NCI-H1092 (cell line): ENCODE measurements at regions not wholly inside any gene's neighbourhood (a gene's known extent, or its start where the extent isn't known, plus 50 kb on each side); places are given as distances from the start of the nearest gene placed in this dataset.
"Not testable (repeated sequence)": the region's sequence is repeated elsewhere in the genome, so short reads cannot be mapped to it uniquely, and the experiment has no call there.

Experiments used
- DNase-seq: peaks from one replicate; lab custom pipeline; 2025; lab: John Stamatoyannopoulos, UW

DNA sequence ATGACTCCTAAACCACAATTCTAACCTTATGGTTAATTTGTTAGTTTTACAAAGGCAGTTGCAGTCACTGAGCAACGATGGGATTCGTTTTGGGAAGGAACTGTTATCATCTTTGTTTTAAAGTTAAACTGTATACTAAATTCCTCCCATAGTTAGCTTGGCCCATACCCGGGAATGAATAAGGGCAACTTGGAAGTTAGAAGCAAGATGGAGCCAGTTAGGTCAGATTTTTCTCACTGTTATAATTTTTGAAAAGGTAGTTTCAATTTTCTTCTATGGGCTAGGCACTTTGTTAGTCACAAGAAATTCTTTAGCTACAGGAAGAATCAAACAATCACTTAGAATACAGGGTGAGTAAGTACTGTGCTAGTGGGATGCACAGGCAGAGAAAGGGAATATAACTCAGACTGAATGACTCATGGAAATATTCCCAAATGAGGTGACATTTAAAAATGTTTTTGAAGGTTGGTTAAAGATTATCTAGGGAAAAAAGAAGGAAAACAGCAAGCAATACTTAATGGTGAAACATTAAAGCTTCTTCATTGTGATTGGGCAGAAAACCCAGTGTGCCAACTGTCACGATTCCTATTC, 153.6 kb downstream of the MAGEB17 start:
- no peak for DNase-seq

DNA sequence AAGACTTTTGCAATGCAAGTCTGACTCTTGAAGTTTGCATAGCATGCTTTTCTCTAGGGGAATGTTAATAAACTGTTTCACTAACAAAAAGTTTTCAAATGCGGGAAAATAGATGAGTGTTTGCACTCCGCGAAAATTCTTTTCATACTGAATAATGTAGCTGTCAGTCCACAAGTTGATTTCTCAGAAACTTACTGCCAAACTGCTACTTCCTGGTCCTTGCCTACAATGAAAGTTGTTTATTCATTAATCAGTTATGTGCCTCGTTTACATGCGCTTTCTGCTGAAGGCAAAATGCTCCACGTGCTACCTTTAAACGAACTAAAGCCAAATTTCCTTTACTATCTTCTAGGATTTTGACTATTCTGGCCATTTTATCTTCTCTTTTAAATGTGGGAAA, 166.2 kb downstream of the MAGEB17 start:
- no peak for DNase-seq

DNA sequence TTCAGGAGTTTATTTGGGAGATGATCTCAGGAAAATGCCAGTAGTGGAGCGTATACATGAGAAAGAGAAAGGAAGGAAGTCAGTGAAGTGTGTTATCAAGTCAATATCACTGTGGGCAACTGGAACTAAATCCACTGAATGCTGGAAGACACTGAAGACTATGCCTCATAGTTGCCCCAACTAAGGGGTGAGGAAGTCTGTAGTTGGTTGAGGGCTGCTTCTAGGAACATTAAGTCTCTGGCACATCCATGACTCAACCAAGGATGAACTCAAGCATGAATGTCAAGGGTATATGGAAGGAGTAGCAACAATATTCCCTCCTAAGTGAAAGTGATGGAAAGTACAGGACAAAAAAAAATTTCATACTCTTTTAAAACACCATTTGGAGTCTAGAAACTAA, 167.9 kb downstream of the MAGEB17 start:
- DNase-seq = no peak

DNA sequence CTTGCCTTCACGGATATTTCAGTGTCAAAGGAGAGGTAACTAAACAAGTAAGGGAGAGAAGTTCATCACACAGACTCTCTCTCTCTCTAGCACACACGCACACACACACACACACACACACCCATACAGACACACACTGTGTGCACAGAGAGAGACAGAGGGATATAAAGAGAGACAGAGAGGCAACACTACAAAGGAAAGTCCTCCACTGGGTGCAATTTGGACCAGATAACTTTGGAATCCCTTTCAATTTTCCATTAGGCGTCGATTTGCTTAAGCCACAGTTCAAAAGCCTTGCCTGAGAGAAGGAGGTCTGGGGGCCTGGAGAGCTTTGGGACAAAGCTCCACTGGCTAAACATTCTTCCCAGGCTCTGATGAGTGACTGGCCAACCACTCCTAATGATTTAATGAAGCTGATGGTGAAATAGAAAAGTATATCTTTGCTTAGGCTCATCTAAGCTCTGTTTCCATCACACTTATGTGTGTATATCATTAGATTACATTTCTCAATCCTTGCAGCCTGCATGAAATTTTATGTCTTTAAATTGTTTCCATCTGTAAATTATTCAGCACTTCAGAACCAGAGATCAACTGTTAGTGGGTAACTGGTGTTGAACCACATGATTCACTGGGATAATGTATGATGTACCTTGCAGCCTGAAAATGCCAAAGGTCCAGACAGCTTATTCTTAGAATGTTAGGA, 180.8 kb downstream of the MAGEB17 start:
- DNase-seq = no peak

DNA sequence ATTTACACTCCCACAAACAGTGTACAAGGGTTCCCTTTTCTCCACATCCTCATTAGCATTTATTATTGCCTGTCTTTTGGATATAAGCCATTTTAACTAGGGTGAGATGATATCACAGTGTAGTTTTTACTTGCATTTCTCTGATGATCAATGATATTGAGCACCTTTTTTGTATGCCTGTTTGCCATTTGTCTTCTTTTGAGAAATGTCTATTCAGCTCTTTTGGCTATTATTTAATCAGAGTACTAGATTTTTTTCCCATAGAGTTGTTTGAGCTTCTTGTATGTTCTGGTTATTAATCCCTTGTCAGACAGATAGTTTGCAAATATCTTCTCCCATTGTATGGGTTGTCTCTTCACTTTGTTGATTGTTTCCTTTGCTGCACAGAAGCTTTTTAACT, 190.6 kb downstream of the MAGEB17 start:
- DNase-seq = no peak

DNA sequence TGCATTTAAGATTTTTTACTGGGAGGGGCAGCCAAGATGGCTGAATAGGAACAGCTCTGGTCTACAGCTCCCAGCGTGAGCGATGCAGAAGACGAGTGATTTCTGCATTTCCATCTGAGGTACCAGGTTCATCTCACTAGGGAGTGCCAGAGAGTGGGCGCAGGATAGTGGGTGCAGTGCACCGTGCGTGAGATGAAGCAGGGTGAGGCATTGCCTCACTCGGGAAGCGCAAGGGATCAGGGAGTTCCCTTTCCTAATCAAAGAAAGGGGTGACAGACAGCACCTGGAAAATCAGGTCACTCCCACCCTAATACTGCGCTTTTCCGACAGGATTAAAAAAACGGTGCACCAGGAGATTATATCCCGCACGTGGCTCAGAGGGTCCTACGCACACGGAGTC, 192.8 kb downstream of the MAGEB17 start:
- DNase-seq = not testable (repeated sequence)

DNA sequence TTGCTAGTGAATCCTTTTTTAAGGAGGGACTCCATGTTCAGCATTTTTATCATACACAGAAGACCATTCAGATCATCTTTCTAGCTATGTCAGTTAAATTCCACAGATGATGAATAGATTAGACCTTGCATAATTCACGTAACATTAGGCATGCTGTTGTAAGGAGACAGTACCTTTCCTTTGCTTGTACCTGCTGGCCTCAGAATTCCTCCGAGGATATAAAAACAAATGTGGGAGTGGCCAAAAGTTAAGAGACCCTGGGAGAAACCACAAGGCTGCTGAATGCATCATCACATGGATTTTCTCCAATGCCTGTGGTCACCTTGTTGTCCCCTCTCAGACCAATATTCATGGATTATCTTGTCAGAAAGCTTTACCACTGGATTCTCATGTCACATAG, 201.4 kb downstream of the MAGEB17 start:
- no peak for DNase-seq

DNA sequence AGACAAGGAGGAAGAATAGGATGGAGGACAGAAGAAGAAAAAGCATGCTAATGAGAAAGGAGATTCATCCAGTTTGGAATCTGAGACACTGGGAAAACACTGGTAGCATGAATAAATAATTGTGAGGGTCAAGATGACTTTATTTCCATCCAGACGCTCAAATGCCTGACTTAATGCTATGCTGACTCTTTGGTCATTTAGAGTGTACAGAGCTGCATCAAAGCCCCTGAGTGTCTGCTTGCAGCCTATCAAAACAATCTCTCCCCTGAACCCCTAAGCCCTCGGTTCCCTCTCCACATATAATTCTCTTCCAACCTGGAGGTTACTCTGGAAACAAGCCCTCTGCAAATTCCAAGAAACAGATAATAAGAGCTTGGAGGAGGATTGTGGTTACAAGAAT, 208.8 kb downstream of the MAGEB17 start:
- no peak for DNase-seq

DNA sequence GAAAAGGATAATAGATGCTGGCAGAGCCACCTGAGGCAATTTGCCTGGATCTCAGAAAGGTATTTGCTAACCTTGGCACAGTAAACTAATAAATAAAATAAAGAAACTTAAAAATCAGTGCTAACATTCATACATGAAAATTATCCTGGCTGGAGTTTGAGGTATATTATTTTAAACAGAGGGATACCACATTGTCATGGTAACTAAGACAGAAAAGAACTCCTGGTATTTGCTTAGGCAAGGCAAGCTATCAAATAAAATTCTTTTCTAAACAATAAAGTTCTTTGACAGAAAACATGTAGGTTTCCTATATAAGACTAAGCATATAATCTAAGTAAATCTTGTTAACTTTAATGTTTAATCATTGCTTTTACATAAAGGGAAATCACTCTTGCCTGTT, 218.8 kb downstream of the MAGEB17 start:
- no peak for DNase-seq

DNA sequence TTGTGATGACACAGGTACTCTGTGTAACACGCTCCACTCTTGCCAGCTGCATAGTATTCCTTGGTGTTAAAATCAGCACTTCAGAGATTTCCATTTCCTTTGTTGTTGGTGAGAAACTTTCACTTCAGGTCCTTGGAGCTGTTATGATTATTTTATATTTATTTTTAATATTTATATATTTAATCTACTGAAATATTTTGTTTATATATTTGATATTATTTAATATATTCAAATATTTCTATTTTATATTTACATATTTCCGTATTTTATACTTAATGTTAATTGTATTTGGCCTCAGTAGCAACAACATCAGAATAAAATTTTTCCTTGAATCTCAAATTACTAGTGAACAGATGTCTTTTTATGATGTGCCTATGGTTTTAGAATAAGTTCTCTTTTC, 225.3 kb downstream of the MAGEB17 start:
- no peak for DNase-seq

DNA sequence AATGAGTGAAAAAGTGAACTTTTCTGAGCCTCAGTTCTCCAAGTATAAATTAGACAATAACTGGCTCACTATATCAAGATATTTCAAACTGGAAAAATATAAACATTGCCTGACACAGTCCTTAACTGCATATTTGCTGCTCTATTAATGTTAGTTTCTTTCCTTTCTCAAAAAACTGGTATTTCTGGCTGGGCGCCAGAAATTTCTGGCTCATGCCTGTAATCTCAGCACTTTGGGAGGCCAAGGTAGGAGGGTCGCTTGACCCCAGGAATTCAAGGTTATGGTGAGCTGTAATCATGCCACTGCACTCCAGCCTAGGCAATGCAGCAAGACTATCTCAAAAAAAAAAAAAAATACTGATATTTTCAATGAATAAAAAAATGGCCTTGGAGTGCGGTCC, 227.0 kb downstream of the MAGEB17 start:
- DNase-seq = no peak

DNA sequence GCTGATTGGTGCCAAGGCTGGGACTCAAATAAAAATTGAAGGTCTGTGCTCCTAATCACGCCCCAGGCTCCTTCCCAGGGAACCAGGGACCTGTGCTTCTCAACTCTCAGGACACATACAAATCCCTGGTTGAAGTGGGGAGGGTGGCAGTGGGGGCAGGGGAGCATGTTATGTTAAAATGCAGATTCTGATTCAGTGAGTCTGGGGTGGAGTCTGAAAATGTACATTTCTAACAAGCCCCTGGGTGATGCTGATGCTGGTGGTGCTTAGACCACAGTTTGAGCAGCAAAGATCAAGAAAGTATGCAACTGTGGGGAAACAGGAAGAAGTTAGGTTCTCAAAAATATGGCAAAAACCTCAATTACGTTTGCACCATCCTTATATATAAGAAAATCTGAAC, 236.5 kb downstream of the MAGEB17 start:
- DNase-seq = no peak

DNA sequence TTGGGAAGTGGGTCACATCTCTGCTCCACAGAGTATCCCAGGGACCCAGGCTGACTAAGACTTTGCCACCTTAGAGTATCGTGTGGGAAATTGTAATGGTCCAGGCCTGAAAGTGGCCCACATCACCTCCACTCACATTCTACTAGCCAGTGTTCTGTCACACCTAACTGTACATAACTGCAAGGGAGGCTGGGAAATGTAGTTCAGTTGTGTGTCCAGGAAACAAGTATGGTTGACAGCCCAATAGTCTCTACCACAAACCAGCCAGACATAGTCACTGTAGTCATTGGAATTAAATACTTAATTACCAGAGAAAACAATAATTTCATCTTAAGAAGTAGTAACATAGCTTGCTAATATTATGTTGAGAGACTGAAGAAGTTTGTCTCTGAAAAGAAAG, 233.4 kb upstream of the S100G start:
- no peak for DNase-seq

DNA sequence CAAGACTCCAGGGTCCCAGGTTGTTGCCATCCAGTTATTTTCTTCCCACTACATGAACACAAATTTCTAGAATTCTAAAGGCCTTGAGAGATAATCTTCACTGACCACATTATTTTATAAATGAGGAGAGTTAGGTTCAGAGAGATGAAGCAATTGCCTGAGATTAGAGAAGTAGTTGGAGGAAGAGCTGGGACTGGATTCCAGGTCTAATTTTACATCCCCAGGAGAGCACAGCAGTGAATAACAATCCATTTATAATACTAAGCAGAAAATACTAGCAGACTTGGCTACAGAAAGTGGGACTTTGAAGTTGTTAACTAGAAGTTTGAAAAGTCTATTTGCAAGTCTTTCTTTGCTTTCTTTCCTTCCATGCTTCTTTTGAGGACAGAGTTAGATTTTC, 231.3 kb upstream of the S100G start:
- DNase-seq = no peak

DNA sequence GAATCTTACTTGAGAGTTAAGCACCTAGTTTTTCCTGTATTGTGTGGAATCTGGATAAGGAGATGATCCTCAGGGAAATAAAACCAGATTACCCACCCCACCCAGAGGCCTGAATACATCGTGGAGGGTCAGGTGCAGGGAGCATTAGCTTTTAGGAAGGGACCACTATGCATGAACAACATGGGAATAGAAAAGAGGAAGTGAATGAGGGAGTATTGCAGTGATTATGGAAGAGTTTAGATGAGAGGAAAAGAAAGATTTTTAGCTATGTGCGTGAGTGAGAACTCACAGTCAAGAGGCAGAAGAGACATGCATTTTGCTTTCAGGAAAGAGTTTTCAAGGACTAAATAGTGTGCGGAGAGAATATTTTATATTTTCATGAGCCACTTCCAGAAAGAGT, 222.3 kb upstream of the S100G start:
- DNase-seq = no peak

DNA sequence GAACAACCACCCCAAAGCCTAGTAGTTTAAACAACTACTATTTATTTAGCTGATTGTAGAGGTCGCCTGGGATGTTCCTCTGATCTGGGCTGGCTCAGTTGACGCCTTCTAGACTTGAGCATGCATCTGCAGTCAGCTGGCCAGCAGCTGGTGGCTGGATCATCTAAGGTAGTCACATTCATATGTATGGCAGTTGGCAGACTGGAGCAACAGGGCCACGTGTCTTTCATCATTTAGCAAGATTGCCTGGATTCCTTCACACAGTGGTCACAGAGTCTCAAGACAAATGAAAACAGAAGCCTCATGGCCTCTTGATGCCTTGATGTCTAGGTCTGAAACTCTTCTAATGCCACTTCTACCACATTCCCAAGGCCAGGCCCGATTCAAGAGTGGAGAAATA, 220.6 kb upstream of the S100G start:
- DNase-seq = no peak

DNA sequence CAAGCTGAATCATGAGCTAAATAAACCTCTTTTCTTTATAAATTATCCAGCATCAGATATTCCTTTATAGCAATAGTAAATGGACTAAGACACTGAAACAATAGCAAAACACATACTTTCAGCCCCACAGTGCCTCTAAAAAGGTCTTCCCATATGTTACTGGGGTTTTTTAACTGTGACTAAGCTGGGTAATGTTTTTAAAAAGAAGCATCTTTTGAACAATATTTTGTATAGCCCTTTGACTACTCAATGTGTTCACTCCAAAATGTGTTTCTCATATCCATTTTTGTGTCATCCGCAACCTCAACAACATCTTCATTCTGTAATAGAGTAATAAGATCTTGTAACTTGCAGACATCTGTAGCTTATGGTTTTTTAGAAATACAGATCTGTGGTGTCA, 218.7 kb upstream of the S100G start:
- DNase-seq = no peak

DNA sequence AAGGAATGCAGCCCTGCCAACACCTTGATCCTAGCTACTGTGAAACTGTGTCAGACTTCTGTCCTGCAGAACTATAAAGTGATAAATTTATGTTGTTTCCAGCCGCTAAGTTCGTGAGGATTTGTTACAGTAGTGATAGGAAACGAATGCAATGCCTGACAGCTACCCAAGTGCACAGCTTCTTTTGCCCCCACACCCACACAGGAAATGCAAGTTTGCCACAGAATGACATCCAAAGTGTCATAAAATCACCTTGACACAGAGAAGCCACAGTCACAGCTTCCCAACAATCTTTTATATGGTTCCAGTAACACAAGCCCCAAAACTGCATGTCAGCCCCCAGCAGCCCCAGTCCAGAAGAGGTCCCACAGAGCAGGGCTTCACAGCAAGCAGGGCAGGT, 216.9 kb upstream of the S100G start:
- no peak for DNase-seq

DNA sequence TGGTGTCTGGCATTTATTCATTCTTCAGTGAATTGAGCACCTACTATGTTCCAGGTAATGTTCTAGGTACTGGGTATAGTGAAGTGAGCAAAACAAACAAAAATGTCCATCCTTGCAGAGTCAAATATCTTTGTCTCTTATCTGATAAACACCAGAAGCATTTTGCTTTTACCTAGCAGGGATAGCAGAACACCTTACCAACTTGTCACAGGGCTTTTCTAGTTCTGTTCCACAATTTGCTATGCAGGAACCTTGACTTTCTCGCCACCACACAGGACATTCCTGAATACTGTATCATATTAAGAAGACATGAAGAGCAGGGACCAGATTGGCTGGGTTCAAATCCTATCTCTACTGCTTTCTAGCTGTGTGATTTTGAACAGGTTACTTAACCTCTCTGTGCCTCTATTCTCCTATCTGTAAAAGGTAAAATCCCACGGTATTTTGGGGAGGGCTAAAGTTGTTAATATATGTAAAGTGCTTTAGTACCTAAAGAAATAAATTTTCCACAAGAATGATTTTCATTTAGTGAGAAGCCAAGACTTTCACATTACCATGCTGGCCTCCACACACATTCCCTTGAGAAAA, 214.5 kb upstream of the S100G start:
- DNase-seq = no peak

DNA sequence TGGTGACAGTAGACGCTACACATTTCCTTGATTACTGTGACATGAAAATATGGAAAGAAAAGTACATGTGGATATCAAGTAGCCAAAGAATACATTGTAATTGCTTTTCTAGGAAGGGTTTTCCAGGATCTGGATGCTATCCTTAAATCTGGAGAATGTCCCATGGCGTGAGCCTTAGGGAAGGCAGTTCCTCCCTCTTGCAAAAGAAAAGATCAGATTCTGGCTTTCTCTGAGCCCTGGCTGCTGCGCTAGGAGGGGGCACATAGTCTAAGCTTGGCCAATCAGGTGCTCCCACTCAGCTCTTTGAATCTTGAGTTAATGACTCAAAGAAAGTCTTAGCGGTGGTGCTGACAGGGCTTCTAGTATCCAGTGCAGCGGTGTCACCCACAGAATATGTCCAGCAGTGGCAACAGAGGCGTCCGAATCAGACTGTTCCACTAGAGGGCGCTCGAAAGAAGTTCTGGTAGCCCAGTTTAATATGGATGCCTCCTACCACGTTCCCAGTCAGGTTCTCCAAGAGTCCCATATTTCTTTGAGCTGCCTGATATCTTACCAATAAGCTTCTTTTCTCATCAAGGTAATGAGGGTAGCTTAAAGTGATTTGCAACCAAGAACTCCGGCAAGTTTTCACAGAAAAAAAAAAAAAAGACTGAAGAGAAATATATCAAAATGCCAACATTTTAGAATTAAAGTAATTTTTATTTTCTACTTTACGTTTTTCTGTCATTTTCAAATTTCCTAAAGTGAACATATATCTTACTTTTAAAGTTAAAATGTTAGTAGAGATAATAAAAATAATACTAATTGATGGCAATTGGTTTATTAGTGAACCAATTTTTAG, 213.4 kb upstream of the S100G start:
- DNase-seq = peak; percentile 54

DNA sequence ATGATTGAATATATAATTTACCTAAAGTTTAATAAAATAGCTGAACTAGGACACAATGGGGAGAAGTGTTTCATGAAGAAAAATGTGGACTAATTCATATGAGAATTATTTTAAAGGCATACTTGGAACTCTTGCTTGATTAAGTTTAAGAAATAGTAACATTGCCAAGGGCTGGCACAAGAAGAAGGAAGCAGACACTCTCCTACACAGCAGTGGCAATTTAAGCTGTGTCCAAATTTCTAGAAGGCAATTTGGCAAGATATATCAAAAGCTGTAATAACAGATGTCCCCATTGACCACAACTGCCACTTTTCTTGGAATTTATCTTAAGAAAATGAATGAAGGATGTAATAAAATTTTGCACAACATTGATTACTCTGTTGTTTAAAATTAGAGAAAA, 209.5 kb upstream of the S100G start:
- DNase-seq = no peak

DNA sequence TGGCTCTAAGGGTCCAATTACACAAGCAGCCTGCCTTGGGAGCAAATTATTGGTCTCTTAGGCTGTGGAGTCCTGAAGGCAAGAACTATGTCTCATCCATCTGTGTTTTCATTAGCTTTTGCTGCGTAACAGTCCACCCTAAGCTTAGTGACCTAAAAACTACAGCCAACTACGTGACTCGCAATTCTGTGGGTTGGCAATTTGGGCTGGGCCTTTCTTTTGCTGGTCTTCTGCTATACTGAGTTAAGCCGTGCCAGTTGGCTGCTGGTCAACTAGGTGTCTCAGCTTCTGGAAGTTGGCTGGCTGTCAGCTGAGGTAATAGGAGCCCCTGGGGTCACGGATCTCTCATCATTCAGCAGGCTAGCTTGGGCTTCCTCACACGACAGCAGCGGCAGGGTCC, 205.6 kb upstream of the S100G start:
- peak; percentile 63 for DNase-seq

DNA sequence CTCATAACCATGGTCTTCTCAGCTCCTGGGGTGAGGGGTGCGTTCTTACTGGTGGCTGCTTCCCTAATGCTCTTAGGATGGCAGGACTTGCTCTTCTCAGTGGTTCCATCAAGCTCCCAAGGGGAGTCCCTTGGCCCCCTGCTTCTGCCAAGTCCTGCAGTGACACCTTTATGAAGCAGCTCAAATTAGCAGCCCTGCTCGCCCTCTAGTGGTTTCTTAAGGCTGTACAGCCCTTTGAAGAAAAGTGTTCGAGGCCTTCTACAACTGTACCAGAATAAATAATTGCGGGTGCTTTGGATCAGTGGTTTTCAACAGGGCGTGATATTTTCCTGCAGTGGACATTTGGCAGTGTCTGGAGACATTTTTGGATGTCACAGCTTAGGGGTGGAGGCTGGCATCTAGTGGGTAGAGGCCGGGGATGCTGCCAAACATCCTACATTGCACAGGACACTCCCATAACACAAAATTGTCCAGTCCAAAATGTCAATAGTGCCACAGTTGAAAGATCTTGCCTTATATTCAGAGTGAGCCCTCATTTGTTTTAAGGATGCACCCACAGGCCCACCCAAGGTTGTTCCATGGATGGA, 204.7 kb upstream of the S100G start:
- DNase-seq = no peak
